ENCODE measurements at regions not wholly inside any gene's neighbourhood (a gene's known extent, or its start where the extent isn't known, plus 50 kb on each side); places are given as distances from the start of the nearest gene placed in this dataset.

DNA sequence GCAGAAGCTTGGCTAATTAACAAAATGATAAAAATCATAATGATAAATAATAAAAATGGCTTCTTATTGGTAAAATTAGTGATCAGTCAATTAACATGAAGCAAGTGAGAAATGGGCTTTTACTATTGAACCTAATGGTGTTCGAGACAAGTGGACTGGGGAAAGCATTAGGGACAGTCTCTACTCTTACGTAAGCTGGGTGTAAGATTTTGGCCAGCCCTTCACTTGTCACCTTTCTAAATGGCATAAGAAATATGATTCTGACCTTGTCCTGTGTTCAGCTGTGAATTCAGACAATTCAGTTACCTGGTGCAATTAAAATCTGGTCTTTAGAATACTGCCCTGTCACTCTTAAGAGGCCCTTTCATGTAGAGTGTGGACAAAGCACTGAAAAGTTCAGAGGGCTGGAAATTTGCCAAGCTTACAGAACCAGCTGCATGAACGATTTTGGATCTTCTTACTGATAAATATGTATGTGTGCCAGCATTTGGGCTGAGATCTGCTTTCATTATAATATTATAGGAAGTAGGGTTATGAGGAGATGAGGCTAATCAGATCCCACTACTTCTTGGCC is 115.9 kb downstream of the QRSL1 start:
- no peak for TF ChIP-seq CEBPB (IDR thresholded peaks at IDR 0.05)
- no peak for TF ChIP-seq TAF1 (IDR thresholded peaks at IDR 0.05; ENCODE audit: low read depth)
- TF ChIP-seq, protein P1, sequence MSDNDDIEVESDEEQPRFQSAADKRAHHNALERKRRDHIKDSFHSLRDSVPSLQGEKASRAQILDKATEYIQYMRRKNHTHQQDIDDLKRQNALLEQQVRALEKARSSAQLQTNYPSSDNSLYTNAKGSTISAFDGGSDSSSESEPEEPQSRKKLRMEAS (IDR thresholded peaks at IDR 0.05): no peak
- TF ChIP-seq EP300 (IDR thresholded peaks at IDR 0.05; ENCODE audit: borderline replicate concordance): no peak

Measured in Ishikawa (cell line).